C4-2B (cell line): ENCODE measurements at regions not wholly inside any gene's neighbourhood (a gene's known extent, or its start where the extent isn't known, plus 50 kb on each side); places are given as distances from the start of the nearest gene placed in this dataset.

Source experiments
- ZFX ChIP-seq: fragments of 450-650 bp; IDR thresholded peaks from 2 replicates; pipeline ENCODE4 v1.6.1; 2017
- TF ChIP-seq, protein P1 (sequence below): fragments of 450-650 bp; conservative IDR thresholded peaks from 2 replicates; pipeline ENCODE4 v1.5.1; 2017; ENCODE audit warnings: mild to moderate bottlenecking

DNA sequence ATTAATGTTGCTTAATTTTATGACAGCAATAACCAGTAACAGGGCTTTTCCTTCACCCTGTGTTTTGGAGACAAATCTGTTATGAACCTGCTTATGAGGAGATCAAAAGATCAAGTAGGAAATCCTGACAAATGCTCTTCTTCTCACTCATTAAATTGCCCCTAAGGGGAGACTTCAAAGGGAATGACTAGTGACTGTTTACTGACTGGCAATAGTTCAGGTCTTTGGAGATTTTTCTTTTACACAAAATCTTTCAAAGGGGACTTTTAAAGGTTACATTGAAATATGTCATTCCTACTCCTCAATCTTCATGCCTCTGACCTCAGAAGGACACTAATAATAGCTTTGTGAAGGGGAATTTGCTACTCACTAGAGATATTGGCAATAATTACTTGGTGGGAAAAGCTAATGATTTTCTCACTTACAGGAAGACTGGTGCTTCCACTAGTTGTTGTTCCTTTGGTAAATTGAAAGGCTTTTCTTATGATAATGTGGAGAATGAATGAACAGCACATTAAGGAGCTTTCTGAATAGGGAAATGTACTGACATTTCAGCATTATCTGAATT is 292.9 kb upstream of the CA10 start:
- TF ChIP-seq, protein P1, sequence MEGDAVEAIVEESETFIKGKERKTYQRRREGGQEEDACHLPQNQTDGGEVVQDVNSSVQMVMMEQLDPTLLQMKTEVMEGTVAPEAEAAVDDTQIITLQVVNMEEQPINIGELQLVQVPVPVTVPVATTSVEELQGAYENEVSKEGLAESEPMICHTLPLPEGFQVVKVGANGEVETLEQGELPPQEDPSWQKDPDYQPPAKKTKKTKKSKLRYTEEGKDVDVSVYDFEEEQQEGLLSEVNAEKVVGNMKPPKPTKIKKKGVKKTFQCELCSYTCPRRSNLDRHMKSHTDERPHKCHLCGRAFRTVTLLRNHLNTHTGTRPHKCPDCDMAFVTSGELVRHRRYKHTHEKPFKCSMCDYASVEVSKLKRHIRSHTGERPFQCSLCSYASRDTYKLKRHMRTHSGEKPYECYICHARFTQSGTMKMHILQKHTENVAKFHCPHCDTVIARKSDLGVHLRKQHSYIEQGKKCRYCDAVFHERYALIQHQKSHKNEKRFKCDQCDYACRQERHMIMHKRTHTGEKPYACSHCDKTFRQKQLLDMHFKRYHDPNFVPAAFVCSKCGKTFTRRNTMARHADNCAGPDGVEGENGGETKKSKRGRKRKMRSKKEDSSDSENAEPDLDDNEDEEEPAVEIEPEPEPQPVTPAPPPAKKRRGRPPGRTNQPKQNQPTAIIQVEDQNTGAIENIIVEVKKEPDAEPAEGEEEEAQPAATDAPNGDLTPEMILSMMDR = no peak
- no peak for TF ChIP-seq ZFX
